T47D (cell line): ENCODE measurements at regions not wholly inside any gene's neighbourhood (a gene's known extent, or its start where the extent isn't known, plus 50 kb on each side); places are given as distances from the start of the nearest gene placed in this dataset.
"Not testable (repeated sequence)": the region's sequence is repeated elsewhere in the genome, so short reads cannot be mapped to it uniquely, and the experiment has no call there.

Source experiments
- DNase-seq, 2 experiments: peaks; one replicate each; pipeline versions ENCODE4 v3.0.0 to v3.0.0-alpha.2; 2011 to 2012; ENCODE audit warnings: low read depth in 1 of 2, low spot score in 1 of 2
- JUND ChIP-seq: IDR thresholded peaks from 2 replicates; pipeline ENCODE4 v1.6.1; 2012; ENCODE audit warnings: low read depth
- in situ Hi-C: cut with HindIII; loops from 2 replicates; pipeline ENCODE4 v1.10.0; 2016; ENCODE audit warnings: low sequenced_read_pairs, low pct_unique_long_range_greater_than_20kb

DNA sequence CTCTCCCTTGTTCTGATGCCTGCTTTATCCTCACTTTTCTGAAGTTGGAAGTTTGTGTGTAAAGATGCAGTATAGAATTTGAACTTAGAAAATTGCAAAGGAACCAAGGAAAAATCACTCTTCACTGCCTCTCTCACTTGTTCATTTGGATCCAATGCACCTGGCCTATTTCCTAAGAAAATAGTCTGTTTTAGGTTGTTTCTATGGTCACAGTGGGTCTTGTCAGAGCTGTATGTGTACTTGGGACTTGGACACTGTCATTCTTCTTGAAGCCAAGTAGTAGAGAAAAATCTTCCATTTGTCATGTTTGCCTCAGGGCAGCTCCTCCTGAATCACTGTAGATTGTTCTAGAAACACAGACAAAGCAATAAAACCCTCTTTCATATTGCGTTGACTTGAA is 80.3 kb upstream of the SESTD1 start:
- DNase-seq: no peak
- TF ChIP-seq JUND: no peak
- in situ Hi-C loops: no loop called here

DNA sequence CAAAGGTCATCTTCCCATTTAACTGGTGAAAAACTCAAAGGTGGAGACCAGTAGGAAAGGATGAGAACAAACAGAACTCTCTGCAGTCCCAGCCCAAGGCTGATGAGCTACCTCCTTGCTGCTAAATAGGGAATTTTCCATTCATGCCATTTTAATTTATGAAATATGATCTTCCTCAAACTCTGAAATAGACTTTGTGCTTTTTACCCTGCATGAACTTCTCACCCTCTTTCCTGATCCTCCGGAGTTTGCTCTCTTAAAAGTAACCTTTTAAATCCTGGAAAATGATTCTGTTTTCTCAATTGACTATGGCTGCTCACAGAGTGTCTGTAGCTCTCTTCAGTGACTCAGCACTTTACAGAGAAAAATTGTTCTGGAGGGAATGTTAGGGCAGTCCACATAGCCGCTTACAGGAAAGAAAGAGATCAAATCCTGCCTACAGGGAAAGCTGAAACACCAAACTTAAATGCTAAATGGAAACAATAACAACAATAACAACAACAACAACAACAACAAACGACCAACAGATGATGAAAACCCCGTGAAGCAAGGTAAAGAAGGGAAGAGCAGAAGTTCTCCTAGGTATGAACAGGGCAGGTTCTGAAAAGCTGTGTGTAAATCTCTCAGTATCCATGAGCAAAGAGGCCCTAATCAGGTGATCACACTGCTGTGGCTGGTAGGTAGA is 79.8 kb upstream of the SESTD1 start:
- in situ Hi-C loops: no loop called here
- no peak for TF ChIP-seq JUND
- no peak for DNase-seq

DNA sequence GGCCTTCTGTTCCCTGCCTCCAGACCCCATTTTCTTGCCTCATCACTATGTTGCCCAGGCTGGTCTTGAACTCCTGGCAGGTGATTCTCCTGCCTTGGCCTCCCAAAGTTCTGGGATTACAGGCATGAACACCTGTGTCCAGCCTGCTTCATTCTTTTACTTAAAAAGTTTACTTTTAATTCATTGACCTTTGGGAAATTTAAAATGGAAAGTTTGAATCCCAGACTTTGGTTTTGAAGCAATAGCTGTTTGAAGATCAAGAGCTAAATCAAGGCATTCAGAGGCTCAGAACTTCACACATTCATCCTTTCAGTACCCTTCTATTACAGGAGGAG is 79.3 kb upstream of the SESTD1 start:
- no peak for DNase-seq
- no peak for TF ChIP-seq JUND
- in situ Hi-C loops: no loop called here

DNA sequence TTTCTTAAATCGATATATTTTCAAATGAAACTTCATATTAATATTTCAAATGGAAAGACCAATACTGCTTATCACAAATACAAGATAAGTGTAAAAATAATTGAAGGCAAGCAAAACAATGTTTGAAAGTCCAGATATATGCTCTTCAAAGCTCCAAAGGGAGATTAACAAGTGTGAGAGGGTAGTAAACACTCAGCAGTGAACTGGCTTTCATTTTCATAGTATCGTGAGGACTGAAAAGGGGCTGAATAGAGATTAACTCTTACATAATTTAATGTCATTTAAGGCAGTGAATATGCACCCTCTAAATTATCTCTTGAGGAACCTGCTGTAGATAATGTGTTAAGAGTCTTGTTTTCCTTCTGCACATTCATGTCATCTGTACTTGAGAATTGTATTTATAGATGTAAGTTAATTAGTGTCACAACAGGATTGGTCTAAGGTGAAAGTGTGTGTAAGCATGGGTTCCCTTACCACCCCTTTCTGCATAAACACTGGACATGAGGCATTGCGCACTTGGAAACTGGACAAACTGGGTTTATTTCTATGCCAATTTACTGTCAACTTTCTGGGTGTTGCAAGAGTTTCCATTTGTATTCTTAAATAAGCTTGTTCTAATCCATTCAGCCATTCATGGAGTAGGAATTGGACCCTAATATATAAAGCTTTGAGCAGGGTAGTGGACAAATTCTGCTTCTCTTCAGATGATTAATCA is 76.7 kb upstream of the SESTD1 start:
- TF ChIP-seq JUND: no peak
- in situ Hi-C loops: no loop called here
- no peak for DNase-seq

DNA sequence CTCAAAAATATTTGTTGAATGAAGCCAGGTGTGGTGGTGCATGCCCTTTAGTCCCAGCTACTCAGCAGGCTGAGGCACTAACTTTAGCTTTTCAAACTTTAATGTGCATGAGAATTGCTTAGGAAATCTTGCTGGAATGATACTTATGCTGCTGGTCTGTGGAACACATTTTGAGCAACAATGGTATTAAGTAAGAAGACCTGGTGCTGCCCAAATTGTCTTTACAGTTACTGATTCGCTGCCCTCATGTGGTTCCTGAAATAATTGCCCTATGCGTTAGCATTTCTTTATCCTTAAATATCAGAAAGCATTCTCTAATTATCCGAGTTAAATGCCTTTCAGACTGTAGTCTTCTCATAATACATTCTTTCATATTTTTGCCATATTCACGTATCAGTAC is 76.0 kb upstream of the SESTD1 start:
- no peak for TF ChIP-seq JUND
- peak in 1 of 2 experiments; percentile 27 for DNase-seq
- in situ Hi-C loops: no loop called here

DNA sequence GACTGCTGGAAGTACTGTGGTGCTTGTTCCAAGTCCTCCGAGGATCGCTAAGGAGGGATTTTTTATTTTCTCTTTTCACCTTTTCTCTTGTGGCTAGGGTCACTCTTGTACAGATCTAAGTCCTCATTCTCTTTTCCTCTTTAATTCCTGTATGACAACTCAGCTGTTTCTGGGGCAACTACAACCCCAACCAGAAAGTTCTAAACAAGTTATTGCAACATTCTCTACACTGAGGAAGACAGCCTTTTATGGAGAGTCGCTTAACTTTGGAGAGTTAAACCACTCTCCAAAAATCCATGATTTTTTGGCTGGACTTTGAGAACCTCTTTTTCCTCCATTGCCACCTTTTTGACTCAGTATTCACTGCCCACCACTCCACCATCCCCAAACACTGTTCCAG is 74.0 kb upstream of the SESTD1 start:
- TF ChIP-seq JUND: no peak
- no peak for DNase-seq
- in situ Hi-C loops: no loop called here

DNA sequence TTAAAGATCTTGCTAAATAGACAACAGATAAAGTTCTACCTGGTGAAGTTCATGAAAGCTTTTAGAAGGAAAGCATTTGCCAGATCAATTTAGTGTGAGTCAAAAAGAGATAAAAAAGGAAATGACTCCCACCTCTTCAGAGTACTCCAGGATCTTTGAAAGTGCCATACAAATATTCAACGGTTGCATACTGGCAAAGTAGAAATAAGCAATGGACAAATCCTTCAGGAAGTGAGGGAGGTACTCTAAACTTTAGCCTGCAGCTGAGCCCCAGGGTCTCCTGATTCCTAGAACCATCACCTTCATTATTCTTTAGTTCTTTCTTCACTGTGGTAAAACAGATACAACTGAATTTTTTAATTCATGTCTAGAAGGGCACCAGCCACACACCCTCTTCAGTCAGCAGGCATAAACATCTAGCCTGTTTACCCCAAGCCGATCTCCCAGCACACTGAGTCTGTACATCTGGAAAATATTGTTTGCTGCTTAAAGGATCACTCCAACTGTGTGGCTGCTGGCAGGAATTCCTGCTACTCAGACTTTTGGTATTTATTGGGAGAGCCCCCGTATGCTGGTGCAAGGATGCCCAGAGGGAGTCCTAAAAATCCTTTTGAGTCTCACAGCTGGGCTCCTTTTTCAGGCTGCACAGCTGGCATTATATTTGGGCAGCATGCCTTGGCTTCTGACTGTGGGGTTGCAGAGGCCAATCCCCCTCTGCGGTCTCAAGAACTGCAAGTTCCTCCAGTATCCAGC is 72.3 kb upstream of the SESTD1 start:
- DNase-seq: no peak
- no peak for TF ChIP-seq JUND
- in situ Hi-C loops: no loop called here

DNA sequence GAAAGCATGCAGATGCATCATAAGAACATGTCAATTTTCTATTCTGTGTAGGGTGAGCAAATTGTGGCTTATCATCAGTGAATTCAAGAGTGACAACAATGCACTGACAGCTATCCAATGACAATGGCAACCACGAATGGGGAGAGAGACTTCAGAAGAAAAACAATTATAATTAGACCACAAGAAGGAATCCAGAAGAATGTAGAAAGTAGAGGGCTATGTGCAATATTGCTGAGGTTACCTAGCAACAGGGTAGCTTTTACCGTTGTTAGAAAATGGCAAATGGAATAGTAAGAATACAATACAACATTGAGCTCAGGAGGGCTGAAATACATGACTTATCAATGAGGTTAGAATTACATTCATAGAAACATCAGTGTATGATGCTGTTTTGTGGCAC is 71.1 kb upstream of the SESTD1 start:
- no peak for DNase-seq
- TF ChIP-seq JUND: no peak
- in situ Hi-C loops: no loop called here

DNA sequence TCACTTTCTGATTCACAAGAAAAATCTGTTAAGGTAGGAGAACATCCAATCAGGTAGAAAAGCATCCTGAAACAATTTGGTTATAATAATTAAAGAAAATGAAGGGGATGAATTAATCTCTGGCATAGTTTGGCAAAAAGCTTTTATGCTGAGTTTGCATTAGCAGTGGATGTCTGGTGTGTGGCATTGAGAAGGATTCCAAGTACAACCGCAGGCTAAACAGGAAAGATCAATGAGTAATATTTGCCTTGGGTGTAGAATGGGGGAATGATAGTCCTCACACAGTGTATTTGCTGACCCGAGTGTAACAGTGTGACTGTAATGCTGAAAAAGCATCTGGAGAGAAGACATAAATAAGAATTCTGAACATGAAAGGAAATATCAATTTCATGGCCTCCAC is 68.3 kb upstream of the SESTD1 start:
- in situ Hi-C loops: no loop called here
- DNase-seq: no peak
- no peak for TF ChIP-seq JUND

DNA sequence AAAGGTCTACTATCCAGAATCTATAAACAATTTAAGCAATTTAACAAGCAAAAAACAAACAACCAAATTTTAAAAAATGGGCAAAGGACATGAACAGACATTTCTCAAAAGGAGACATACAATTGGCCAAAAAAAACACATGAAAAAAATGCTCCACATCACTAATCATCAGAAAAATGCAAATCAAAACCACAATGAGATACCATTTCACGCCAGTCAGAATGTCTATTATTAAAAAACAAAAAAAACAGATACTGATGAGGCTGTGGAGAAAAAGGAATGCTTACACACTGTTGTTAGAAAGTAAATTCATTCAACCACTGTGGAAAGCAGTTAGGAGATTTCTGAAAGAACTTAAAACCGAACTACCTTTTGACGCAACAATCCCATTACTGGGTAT is 66.4 kb upstream of the SESTD1 start:
- DNase-seq: no peak
- in situ Hi-C loops: no loop called here
- TF ChIP-seq JUND: no peak

DNA sequence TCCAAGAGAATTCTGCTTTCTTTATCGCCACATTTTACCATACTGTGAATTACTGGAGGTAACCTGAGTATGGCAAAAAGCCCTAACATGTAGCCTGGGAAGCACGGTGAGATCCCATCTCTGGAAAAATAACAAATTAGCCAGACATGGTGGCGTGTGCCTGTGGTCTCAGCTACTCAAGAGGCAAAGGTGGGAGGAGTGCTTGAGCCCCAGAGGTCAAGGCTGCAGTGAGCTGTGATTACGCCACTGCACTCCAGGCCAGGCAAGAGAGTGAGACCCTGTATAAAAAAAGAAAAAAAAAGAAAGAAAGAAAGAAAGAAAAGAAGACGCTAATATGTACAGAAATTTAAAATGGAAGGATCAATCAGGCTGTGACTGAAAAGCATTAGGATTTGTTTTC is 57.7 kb upstream of the SESTD1 start:
- no peak for TF ChIP-seq JUND
- no peak for DNase-seq
- in situ Hi-C loops: no loop called here

DNA sequence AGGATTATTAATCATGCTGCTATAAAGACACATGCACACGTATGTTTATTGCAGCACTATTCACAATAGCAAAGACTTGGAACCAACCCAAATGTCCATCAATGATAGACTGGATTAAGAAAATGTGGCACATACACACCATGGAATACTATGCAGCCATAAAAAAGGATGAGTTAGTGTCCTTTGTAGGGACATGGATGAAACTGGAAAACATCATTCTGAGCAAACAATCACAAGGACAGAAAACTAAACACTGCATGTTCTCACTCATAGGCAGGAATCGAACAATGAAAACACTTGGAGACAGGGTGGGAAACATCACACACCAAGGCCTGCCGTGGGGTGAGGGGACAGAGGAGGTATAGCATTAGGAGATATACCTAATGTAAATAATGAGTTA is 56.4 kb upstream of the SESTD1 start:
- in situ Hi-C loops: not testable (repeated sequence)

DNA sequence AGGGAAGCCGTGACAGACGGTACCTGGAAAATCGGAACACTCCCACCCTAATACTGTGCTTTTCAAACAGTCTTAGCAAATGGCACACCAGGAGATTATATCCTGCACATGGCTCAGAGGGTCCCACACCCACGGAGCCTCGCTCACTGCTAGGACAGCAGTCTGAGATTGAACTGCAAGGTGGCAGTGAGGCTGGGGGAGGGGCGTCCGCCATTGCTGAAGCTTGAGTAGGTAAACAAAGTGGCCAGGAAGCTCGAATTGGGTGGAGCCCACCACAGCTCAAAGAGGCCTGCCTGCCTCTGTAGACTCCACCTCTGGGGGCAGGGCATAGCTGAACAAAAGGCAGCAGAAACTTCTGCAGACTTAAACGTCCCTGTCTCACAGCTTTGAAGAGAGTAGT is 50.1 kb upstream of the SESTD1 start:
- in situ Hi-C loops, DNase-seq: not testable (repeated sequence)

More for the DNA sequence above, 56.4 kb upstream of the SESTD1 start:
- not testable (repeated sequence) for DNase-seq
